Tibial artery (tissue), 4 donors: ENCODE measurements at regions not wholly inside any gene's neighbourhood (a gene's known extent, or its start where the extent isn't known, plus 50 kb on each side); places are given as distances from the start of the nearest gene placed in this dataset.

Experiments
- DNase-seq, 2 donors: peaks; one replicate each; pipeline ENCODE4 v3.0.0-alpha.2; 2019
- H3K27ac ChIP-seq, 2 donors: fragments of 200-600 bp; sonication (generic) in 1 of 2; 1 replicate in 1 of 2; 2 replicates in 1 of 2; pipeline ENCODE4 v1.5.1; 2018 to 2019; ENCODE audit warnings: mild to moderate bottlenecking in 1 of 2
- H3K27me3 ChIP-seq, 2 donors: fragments of 200-600 bp; sonication (generic) in 1 of 2; one replicate each; pipeline versions ENCODE4 v1.5.1 to v1.6.0; 2016 to 2019
- H3K36me3 ChIP-seq, 3 donors: fragments of 200-600 bp; sonication (generic) in 2 of 3; one replicate each; pipeline ENCODE4 v1.5.1; 2016 to 2019; ENCODE audit warnings: mild to moderate bottlenecking in 2 of 3
- H3K4me1 ChIP-seq, 4 donors: fragments of 200-600 bp; sonication (generic) in 2 of 4; 1 replicate in 3 of 4; 2 replicates in 1 of 4; pipeline ENCODE4 v1.5.1; 2016 to 2019
- H3K4me3 ChIP-seq, 2 donors: fragments of 200-600 bp; sonication (generic) in 1 of 2; 1 replicate in 1 of 2; 2 replicates in 1 of 2; pipeline ENCODE4 v1.5.1; 2018 to 2019; ENCODE audit warnings: mild to moderate bottlenecking in 2 of 2
- H3K9me3 ChIP-seq, 3 donors: fragments of 200-600 bp; sonication (generic) in 1 of 3; one replicate each; pipeline ENCODE4 v1.5.1; 2016 to 2019
- intact Hi-C: fragments of 100-400 bp; cut with DNase I; formaldehyde crosslinking; loops from one replicate; pipeline ENCODE4 v1.15.0; 2023; ENCODE audit warnings: low total_unique reads
- TF ChIP-seq, protein P1 (sequence below), 2 experiments: fragments of 200-600 bp in 1 of 2; fragments of 450-650 bp in 1 of 2; IDR thresholded peaks; one replicate each; pipeline ENCODE4 v1.5.1; 2017 to 2019; ENCODE audit warnings: antibody characterized with exemption in 2 of 2, mild to moderate bottlenecking in 1 of 2, moderate library complexity in 1 of 2

DNA sequence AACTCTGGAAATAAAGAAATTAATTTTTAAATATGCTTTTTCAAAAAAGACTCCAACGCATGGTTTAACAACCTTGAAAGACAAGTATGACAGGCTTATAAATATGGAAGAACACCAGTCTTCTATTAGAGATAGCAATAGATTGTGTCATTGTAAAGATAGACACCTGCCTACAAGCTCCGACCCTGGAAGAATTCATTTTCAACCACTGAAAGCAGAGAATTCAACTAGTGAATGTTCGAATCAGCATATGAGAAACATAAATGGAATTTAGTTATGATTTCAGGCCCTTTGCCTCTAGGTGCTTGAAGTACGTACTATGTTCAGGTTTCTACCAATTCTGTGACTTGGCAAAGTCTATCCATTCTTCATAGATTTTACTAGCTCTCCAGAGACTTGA, 244.5 kb downstream of the DPY19L2 start:
- TF ChIP-seq, protein P1, sequence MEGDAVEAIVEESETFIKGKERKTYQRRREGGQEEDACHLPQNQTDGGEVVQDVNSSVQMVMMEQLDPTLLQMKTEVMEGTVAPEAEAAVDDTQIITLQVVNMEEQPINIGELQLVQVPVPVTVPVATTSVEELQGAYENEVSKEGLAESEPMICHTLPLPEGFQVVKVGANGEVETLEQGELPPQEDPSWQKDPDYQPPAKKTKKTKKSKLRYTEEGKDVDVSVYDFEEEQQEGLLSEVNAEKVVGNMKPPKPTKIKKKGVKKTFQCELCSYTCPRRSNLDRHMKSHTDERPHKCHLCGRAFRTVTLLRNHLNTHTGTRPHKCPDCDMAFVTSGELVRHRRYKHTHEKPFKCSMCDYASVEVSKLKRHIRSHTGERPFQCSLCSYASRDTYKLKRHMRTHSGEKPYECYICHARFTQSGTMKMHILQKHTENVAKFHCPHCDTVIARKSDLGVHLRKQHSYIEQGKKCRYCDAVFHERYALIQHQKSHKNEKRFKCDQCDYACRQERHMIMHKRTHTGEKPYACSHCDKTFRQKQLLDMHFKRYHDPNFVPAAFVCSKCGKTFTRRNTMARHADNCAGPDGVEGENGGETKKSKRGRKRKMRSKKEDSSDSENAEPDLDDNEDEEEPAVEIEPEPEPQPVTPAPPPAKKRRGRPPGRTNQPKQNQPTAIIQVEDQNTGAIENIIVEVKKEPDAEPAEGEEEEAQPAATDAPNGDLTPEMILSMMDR (IDR thresholded peaks at IDR 0.05): no peak
- intact Hi-C loops: no loop called here
- Histone ChIP-seq H3K4me3 (no peak overlapping the region), H3K4me1 (no peaks in the 10 kb centered on the region), H3K27me3 (no peaks in the 10 kb centered on the region), H3K27ac (no peak overlapping the region), H3K36me3 (peaks cover 0 to 5% (median 0%) of the 10 kb centered on the region in 3 donors), H3K9me3 (peaks cover 3 to 8% (median 7%) of the 10 kb centered on the region in 3 donors)
- no peak for DNase-seq

DNA sequence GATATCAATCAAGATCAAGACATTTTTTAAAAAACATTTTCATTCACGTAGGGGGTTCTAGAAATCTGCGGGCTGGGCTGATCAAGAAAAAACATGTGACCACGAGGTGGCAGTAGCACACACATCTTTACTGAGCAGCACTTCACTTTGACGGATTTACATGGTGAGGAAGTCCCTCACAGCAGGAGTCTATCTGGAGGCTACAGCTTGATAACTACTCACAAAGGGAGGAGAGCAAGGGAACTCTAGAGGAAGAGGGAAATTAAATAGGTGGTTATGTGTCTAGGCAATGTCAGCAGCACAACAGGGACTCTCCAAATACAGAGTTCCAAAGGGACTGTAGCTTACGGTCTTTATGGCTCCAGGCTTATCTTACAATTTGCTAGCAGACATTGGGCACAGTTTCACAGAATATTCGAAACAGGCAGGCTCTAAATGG, 248.1 kb downstream of the DPY19L2 start:
- TF ChIP-seq, protein P1 (IDR thresholded peaks at IDR 0.05): peak; percentile 18 to 26
- DNase-seq: no peak
- peaks cover 0 to 3% (median 0%) of the 10 kb centered on the region in 4 donors for H3K4me1 ChIP-seq

DNA sequence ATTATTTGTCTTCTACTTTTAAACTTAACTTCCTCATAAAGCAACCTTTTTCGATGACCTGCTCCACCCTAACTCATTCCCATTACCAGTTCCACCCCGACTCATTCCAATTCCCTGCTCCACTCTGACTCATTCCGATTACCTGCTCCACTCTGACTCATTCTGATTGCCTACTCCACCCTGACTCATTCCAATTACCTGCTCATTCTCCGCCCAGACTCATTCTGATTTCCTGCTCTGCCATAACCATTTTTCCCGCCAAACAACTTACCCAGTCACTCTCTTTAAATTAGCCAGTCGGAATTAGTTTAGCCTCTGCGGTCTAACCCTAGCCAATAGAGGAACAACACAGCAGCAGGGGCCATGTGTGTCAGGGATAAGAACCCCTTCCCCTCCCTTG, 249.1 kb downstream of the DPY19L2 start:
- no peak for DNase-seq
- Histone ChIP-seq H3K4me3 (no peak overlapping the region), H3K27me3 (no peaks in the 10 kb centered on the region), H3K27ac (no peak overlapping the region), H3K4me1 (peaks cover 0 to 3% (median 0%) of the 10 kb centered on the region in 4 donors), H3K9me3 (peaks cover 3 to 8% (median 7%) of the 10 kb centered on the region in 3 donors), H3K36me3 (peaks cover 0 to 5% (median 0%) of the 10 kb centered on the region in 3 donors)
- TF ChIP-seq, protein P1 (IDR thresholded peaks at IDR 0.05): no peak
- intact Hi-C loops: no loop called here

More for the DNA sequence above, 248.1 kb downstream of the DPY19L2 start:
- H3K36me3 ChIP-seq: peaks cover 0 to 5% (median 0%) of the 10 kb centered on the region in 3 donors
- H3K27me3 ChIP-seq: no peaks in the 10 kb centered on the region
- H3K4me3 ChIP-seq: no peak overlapping the region
- no peak overlapping the region for H3K27ac ChIP-seq
- H3K9me3 ChIP-seq: peaks cover 3 to 8% (median 7%) of the 10 kb centered on the region in 3 donors
- intact Hi-C loops: no loop called here

DNA sequence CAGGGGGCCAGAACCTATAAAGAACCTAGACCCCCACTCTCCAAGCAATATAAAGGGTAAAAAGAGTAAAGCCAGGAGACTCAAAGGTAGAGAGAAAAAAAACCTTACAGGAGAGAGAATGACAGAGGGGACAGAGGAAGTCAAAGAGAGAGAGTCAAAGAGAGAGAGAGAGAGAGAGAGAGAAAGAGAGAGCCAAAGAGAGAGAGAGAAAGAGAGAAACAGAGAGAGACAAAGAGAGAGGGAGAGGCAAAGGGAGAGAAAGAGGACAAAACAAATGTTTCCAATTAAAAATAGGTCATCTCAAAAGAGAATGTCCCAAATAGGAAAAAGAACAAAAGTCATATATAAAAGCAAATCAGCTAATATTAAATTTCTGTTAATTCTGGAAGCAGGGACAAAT, 251.5 kb downstream of the DPY19L2 start:
- intact Hi-C loops: no loop called here
- DNase-seq: no peak
- Histone ChIP-seq H3K4me3 (no peak overlapping the region), H3K36me3 (peaks cover 0 to 5% (median 0%) of the 10 kb centered on the region in 3 donors), H3K27me3 (no peaks in the 10 kb centered on the region), H3K4me1 (peaks cover 0 to 3% (median 0%) of the 10 kb centered on the region in 4 donors), H3K9me3 (peaks cover 3 to 8% (median 7%) of the 10 kb centered on the region in 3 donors), H3K27ac (no peak overlapping the region)
- TF ChIP-seq, protein P1 (IDR thresholded peaks at IDR 0.05): no peak

DNA sequence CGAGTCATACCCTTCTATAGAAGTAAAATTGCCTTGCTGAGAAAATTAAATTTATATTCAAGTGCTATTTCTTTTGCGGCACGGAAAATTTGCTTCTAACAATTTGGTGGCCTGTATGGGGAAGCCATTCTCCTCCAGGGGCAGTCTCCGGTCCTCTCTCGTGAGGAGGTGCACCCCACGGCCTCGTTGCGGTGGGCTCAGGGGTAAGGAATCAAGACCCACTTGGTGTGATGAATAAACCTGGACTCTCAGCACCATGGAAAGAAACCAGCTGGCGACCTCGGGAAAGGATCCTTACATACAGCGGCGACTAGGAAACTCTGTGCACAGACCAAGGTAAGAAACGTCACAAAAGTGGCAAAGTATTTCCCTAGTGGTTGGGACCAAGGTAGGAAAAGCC, 252.9 kb downstream of the DPY19L2 start:
- Histone ChIP-seq H3K4me1 (peaks cover 0 to 3% (median 0%) of the 10 kb centered on the region in 4 donors), H3K4me3 (no peak overlapping the region), H3K27ac (no peak overlapping the region), H3K36me3 (peaks cover 0 to 1% (median 0%) of the 10 kb centered on the region in 3 donors), H3K27me3 (no peaks in the 10 kb centered on the region), H3K9me3 (peaks cover 2 to 4% (median 2%) of the 10 kb centered on the region in 3 donors)
- intact Hi-C loops: no loop called here
- TF ChIP-seq, protein P1 (IDR thresholded peaks at IDR 0.05): no peak
- DNase-seq: no peak

DNA sequence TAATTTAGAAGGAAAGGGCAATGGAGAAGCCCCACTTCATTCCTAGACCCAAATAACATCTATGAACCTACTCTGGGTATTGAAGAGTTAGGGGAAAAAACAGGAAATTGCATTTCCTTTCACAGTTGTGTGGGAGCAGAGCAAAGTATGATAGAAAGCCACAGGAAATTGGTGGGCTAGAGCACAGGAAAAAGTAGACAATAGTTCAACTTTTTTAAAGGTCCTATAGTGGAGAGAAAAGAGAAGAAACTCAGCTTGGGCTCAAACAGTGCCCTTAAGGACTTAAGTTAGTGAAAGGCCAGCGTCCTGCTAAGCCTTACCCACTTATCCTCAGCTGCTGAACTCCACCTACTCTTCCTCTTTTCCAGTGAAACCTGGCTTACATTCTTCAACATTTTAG, 258.1 kb downstream of the DPY19L2 start:
- intact Hi-C loops: no loop called here
- peaks cover 0 to 5% (median 0%) of the 10 kb centered on the region in 3 donors for H3K9me3 ChIP-seq
- H3K36me3 ChIP-seq: no peaks in the 10 kb centered on the region
- DNase-seq: no peak
- TF ChIP-seq, protein P1 (IDR thresholded peaks at IDR 0.05): no peak
- no peak overlapping the region for H3K4me3 ChIP-seq
- no peaks in the 10 kb centered on the region for H3K27me3 ChIP-seq
- H3K4me1 ChIP-seq: no peaks in the 10 kb centered on the region
- no peak overlapping the region for H3K27ac ChIP-seq
